ENCODE measurements at regions not wholly inside any gene's neighbourhood (a gene's known extent, or its start where the extent isn't known, plus 50 kb on each side); places are given as distances from the start of the nearest gene placed in this dataset.

- Histone ChIP-seq H3K4ac (ENCODE audit: low read depth, low read length) (no peak overlapping the region), H2BK12ac (ENCODE audit: insufficient read length, low read depth, low read length) (no peak overlapping the region), H2BK20ac (ENCODE audit: low read depth, low read length, poor library complexity, severe bottlenecking) (no peak overlapping the region), H3K9ac (ENCODE audit: extremely low read depth, insufficient read length, low read length) (no peak overlapping the region), H4K91ac (ENCODE audit: insufficient read length, low read depth, low read length) (no peak overlapping the region), H3K79me1 (ENCODE audit: insufficient read depth, low read depth, low read length, poor library complexity, severe bottlenecking) (no peaks in the 10 kb centered on the region), H3K23ac (ENCODE audit: insufficient read length, low read depth, low read length) (no peak overlapping the region), H3T11ph (ENCODE audit: low read length) (no peak overlapping the region), H3K9me3 (ENCODE audit: control insufficient read depth, low read depth, low read length) (no peaks in the 10 kb centered on the region), H3K27ac (ENCODE audit: insufficient read length, low read depth, low read length) (no peak overlapping the region), H2BK120ac (ENCODE audit: low read depth, low read length, poor library complexity, severe bottlenecking) (no peak overlapping the region), H2BK5ac (ENCODE audit: insufficient read length, low read length) (no peak overlapping the region), H3K18ac (ENCODE audit: insufficient read length, low read depth, low read length) (no peak overlapping the region), H3K56ac (ENCODE audit: insufficient read length, low read depth, low read length) (no peak overlapping the region), H3K4me2 (ENCODE audit: insufficient read depth, insufficient read length, low read length) (no peak overlapping the region), H3K14ac (ENCODE audit: insufficient read depth, low read length) (no peak overlapping the region), H4K8ac (replicated peaks; ENCODE audit: insufficient read length, low read depth, low read length) (no peak overlapping the region), H3K23me2 (ENCODE audit: insufficient read length, low read depth, low read length, poor library complexity, severe bottlenecking) (no peaks in the 10 kb centered on the region), H2AFZ (ENCODE audit: low read length) (no peak overlapping the region), H3K27me3 (ENCODE audit: insufficient read depth, low read length) (no peaks in the 10 kb centered on the region), H2BK15ac (ENCODE audit: low read depth, low read length) (no peak overlapping the region), H4K5ac (ENCODE audit: insufficient read length, low read depth, low read length) (no peak overlapping the region), H2AK5ac (ENCODE audit: insufficient read length, low read length) (no peak overlapping the region), H3K79me2 (ENCODE audit: insufficient read depth, low read length) (no peaks in the 10 kb centered on the region), H4K20me1 (ENCODE audit: control insufficient read depth, insufficient read depth, insufficient read length) (no peaks in the 10 kb centered on the region), H3K4me1 (ENCODE audit: insufficient read depth, low read length) (no peaks in the 10 kb centered on the region)
- H3K4me3 Mint-ChIP-seq, result peak overlapping the region in 1 of 2 experiments; percentile 5; a peak in 1 of 5 replicates
- peak overlapping the region in 1 of 3 experiments; percentile 2; a peak in 1 of 7 replicates for H3K27ac Mint-ChIP-seq
- no peaks in the 10 kb centered on the region for H3K9me3 Mint-ChIP-seq
- peaks cover 33 to 38% of the 10 kb centered on the region in 2 experiments for H3K4me1 Mint-ChIP-seq
- H3K36me3 Mint-ChIP-seq (ENCODE audit: insufficient read depth in 1 of 3, low read depth in 3 of 3), result no peaks in the 10 kb centered on the region
- TF ChIP-seq CTCF (conservative IDR thresholded peaks at IDR 0.05), result no peak
- DNase-seq, result peak; percentile 33
- WGBS (ENCODE audit: extremely low coverage, insufficient read length, low lambda C conversion rate), result no CpG with 5 or more reads among the region's 4 CpGs
- no peaks in the 10 kb centered on the region for H3K27me3 Mint-ChIP-seq (ENCODE audit: low read depth)
These were observed 287.0 kb upstream of the TMEM161B start for GRCh38 chr5:88555674-88556073.
